ENCODE measurements at regions not wholly inside any gene's neighbourhood (a gene's known extent, or its start where the extent isn't known, plus 50 kb on each side); places are given as distances from the start of the nearest gene placed in this dataset.

- TF ChIP-seq, protein P1, sequence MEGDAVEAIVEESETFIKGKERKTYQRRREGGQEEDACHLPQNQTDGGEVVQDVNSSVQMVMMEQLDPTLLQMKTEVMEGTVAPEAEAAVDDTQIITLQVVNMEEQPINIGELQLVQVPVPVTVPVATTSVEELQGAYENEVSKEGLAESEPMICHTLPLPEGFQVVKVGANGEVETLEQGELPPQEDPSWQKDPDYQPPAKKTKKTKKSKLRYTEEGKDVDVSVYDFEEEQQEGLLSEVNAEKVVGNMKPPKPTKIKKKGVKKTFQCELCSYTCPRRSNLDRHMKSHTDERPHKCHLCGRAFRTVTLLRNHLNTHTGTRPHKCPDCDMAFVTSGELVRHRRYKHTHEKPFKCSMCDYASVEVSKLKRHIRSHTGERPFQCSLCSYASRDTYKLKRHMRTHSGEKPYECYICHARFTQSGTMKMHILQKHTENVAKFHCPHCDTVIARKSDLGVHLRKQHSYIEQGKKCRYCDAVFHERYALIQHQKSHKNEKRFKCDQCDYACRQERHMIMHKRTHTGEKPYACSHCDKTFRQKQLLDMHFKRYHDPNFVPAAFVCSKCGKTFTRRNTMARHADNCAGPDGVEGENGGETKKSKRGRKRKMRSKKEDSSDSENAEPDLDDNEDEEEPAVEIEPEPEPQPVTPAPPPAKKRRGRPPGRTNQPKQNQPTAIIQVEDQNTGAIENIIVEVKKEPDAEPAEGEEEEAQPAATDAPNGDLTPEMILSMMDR (IDR thresholded peaks at IDR 0.05) = no peak
- TF ChIP-seq EZH2 (IDR thresholded peaks at IDR 0.05; ENCODE audit: borderline replicate concordance, insufficient read depth, low read depth, low read length, poor library complexity, severe bottlenecking) = no peak
Measured at GRCh38 chr17:33567223-33567622, 274.1 kb upstream of the ASIC2 start.
